ENCODE measurements at regions not wholly inside any gene's neighbourhood (a gene's known extent, or its start where the extent isn't known, plus 50 kb on each side); places are given as distances from the start of the nearest gene placed in this dataset.

- Histone ChIP-seq H3K36me3 (ENCODE audit: control insufficient read depth in 1 of 2, insufficient read depth in 2 of 2, low read length in 2 of 2) (no peaks in the 10 kb centered on the region), H3K9me3 (ENCODE audit: control insufficient read depth in 1 of 2, low read length in 2 of 2) (peaks cover 16 to 21% of the 10 kb centered on the region in 2 donors), H3K9ac (ENCODE audit: low read depth in 1 of 2, low read length in 2 of 2) (no peak overlapping the region), H3K4me3 (ENCODE audit: low read depth in 1 of 2, low read length in 2 of 2) (no peak overlapping the region), H3K4me1 (ENCODE audit: control insufficient read depth in 1 of 2, insufficient read depth in 2 of 2, low read length in 2 of 2) (no peaks in the 10 kb centered on the region), H3K27ac (ENCODE audit: low read depth, low read length) (no peak overlapping the region), H3K27me3 (ENCODE audit: control insufficient read depth in 1 of 2, insufficient read depth in 2 of 2, low read length in 2 of 2) (no peaks in the 10 kb centered on the region)
Measured at GRCh38 chr15:24901409-24901808, 53.4 kb upstream of the SNRPN start.
